Stomach (tissue), 4 donors: ENCODE measurements at regions not wholly inside any gene's neighbourhood (a gene's known extent, or its start where the extent isn't known, plus 50 kb on each side); places are given as distances from the start of the nearest gene placed in this dataset.

ENCODE experiments used
- CTCF ChIP-seq, 7 experiments: fragments of 450-650 bp in 4 of 7; fragments of 200-600 bp in 3 of 7; sonication (generic) in 3 of 7; IDR thresholded peaks; one replicate each; pipeline ENCODE4 v1.5.1; 2016 to 2019; ENCODE audit warnings: antibody characterized with exemption in 7 of 7, control low read depth in 2 of 7, mild to moderate bottlenecking in 1 of 7
- EP300 ChIP-seq: sonication (generic); formaldehyde crosslinking; IDR thresholded peaks from one replicate; pipeline ENCODE4 v1.6.1; 2017; ENCODE audit warnings: antibody characterized with exemption
- POLR2A ChIP-seq, 4 donors: fragments of 450-650 bp; IDR thresholded peaks; one replicate each; pipeline ENCODE4 v1.6.1; 2016; ENCODE audit warnings: antibody characterized with exemption in 4 of 4, control low read depth in 2 of 4, mild to moderate bottlenecking in 1 of 4, moderate library complexity in 1 of 4
- POLR2AphosphoS5 ChIP-seq, 3 donors: sonication (generic); formaldehyde crosslinking; IDR thresholded peaks; one replicate each; pipeline ENCODE4 v1.6.1; 2016; ENCODE audit warnings: antibody characterized with exemption in 3 of 3

DNA sequence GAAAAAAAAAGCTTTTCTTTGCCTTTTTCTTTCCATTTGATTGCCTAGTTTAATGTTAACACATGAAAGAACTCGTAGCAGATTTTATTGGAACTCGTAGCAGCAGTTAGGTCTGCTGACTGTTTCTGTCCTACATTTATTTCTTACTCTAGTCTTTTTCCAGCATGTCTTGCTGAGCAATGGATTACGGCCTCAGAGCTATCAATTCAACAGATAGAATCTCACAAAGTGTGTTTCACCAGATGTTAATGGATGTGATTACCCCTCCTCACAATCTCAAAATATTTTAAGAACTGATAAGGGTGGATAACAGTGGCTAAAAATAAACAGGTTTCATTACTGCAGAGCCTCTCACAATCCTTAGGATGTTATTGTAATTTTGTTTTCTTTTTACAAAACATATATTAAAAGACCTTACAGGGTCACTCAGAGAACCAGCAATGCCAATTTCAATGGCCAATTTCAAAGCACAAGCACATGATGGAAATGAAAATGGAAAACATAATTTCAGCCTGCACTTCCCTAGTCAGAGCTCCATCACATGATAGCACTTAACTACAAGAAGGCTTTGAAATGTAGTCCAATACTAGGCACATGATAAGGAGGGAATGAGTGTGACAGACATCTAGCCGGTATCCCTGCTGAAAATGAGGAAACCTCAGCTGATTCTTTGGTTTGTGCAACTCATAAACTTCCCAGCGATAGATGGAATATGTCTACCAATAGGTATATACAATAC is 838.1 kb upstream of the SEMA6D start:
- no peak for TF ChIP-seq CTCF (IDR thresholded peaks at IDR 0.05)
- no peak for TF ChIP-seq POLR2A (IDR thresholded peaks at IDR 0.05)
- no peak for TF ChIP-seq EP300
- no peak for TF ChIP-seq POLR2AphosphoS5 (IDR thresholded peaks at IDR 0.05)
